OCI-LY1 (cell line): ENCODE measurements at regions not wholly inside any gene's neighbourhood (a gene's known extent, or its start where the extent isn't known, plus 50 kb on each side); places are given as distances from the start of the nearest gene placed in this dataset.

ENCODE experiments used
- CTCF ChIP-seq: fragments of 200-600 bp; sonication (generic), shearing (Covaris generic); IDR thresholded peaks from 2 replicates; pipeline ENCODE4 v1.5.1; 2017; ENCODE audit warnings: mild to moderate bottlenecking, antibody characterized with exemption, low read length, moderate library complexity, mixed read lengths
- EZH2 ChIP-seq: fragments of 200-600 bp; sonication (generic), shearing (Covaris generic); IDR thresholded peaks from 2 replicates; pipeline ENCODE4 v1.8.0; 2017; ENCODE audit warnings: borderline replicate concordance, mixed run types, mild to moderate bottlenecking, antibody characterized with exemption, low read length, moderate library complexity, mixed read lengths

DNA sequence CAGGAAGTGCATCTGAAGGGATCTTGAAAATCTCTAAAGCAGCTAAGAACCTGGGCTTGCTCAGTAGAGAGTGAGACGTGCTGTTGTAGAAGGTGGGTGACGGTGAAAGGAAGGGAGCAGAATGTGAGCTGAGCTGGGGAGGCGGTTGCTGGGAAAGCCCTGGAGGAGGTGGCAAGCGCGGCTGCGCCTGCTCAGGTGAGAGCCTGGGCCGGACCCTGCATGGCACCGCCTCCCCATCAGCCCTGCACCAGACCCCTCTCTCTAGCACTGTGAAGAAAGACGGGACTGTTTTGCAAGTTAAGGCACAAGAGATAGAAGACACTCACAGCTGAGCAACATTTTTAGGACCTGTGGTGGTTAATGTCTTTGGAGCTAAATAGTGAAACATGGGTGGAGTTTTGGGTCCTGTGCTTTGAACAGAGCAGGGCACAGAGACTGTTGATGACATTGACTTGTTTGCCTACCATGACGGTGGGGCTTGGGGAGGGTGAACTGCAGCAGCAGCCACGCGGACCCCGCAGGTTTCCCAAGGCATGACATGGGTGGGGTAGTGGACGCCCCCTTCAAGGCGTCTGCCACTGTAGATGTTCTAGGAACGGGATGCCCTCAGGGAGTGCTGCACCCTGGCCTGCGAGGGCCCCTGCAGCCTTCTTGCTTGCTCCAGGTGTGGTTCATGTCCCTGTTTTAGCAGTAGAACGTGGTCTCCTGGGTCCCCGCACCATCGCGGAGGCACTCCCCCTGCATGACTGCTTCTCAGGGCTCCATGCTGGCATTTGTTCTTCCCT is 245.3 kb downstream of the TSN start:
- TF ChIP-seq CTCF = no peak
- TF ChIP-seq EZH2 = no peak
